HEK293 (cell line): ENCODE measurements at regions not wholly inside any gene's neighbourhood (a gene's known extent, or its start where the extent isn't known, plus 50 kb on each side); places are given as distances from the start of the nearest gene placed in this dataset.
A peak's percentile ranks its signal among the peaks of the same experiment; 100 is the strongest.

Source experiments
- CTCF ChIA-PET: fragments of 350-600 bp; formaldehyde crosslinking; extraction: SDS; loops from one replicate; lab custom pipeline; 2021; ENCODE audit warnings: antibody characterized with exemption; lab: Yijun Ruan, JAX
- POLR2A ChIA-PET: fragments of 300-600 bp; formaldehyde crosslinking; extraction: SDS; loops from one replicate; lab custom pipeline; 2020; ENCODE audit warnings: antibody characterized with exemption, inconsistent platforms; lab: Yijun Ruan, JAX
- H3K27ac ChIP-seq: fragments of 200-500 bp; sonication (Bioruptor generic); 2 replicates; pipeline ENCODE4 v1.5.1; 2014; ENCODE audit warnings: low read depth, low read length, control low read depth, inconsistent platforms; ENCODE audit errors: extremely low read depth
- H3K36me3 ChIP-seq, 2 experiments: fragments of 200-500 bp in 1 of 2; sonication (Bioruptor generic) in 1 of 2; 1 replicate in 1 of 2; 2 replicates in 1 of 2; pipeline ENCODE4 v1.5.1; 2014 to 2017; ENCODE audit warnings: inconsistent platforms in 2 of 2, low read length in 2 of 2; ENCODE audit not compliant: control insufficient read depth in 2 of 2, insufficient read depth in 1 of 2
- H3K4me1 ChIP-seq: fragments of 200-500 bp; sonication (Bioruptor generic); 2 replicates; pipeline ENCODE4 v1.5.1; 2014; ENCODE audit warnings: mild to moderate bottlenecking, low read length, inconsistent platforms; ENCODE audit not compliant: control insufficient read depth, insufficient read depth
- H3K4me3 ChIP-seq: 2 replicates; pipeline ENCODE4 v1.5.1; 2011; ENCODE audit warnings: low read depth, mild to moderate bottlenecking, control low read depth, low read length, moderate library complexity
- H3K9me3 ChIP-seq: fragments of 200-500 bp; sonication (Bioruptor generic); 2 replicates; pipeline ENCODE4 v1.5.1; 2014; ENCODE audit warnings: low read depth, low read length, inconsistent platforms; ENCODE audit not compliant: control insufficient read depth, insufficient read depth
- BCL6B ChIP-seq: fragments of 450-650 bp; formaldehyde crosslinking; IDR thresholded peaks from 2 replicates; pipeline ENCODE4 v1.5.1; 2017; ENCODE audit warnings: missing biosample characterization, missing genetic modification characterization
- EGR2 ChIP-seq: fragments of 450-650 bp; formaldehyde crosslinking; IDR thresholded peaks from 2 replicates; pipeline ENCODE4 v1.5.1; 2016; ENCODE audit warnings: low read depth, missing biosample characterization, missing genetic modification characterization
- GFI1B ChIP-seq: fragments of 450-650 bp; formaldehyde crosslinking; IDR thresholded peaks from 2 replicates; pipeline ENCODE4 v1.5.1; 2016; ENCODE audit warnings: missing biosample characterization, missing genetic modification characterization
- KLF1 ChIP-seq: fragments of 450-650 bp; formaldehyde crosslinking; IDR thresholded peaks from 2 replicates; pipeline ENCODE4 v1.5.1; 2016; ENCODE audit warnings: missing biosample characterization, missing genetic modification characterization
- KLF17 ChIP-seq: fragments of 450-650 bp; formaldehyde crosslinking; IDR thresholded peaks from 2 replicates; pipeline ENCODE4 v1.5.1; 2016; ENCODE audit warnings: missing biosample characterization, missing genetic modification characterization
- KLF8 ChIP-seq: fragments of 450-650 bp; formaldehyde crosslinking; IDR thresholded peaks from 2 replicates; pipeline ENCODE4 v1.5.1; 2016; ENCODE audit warnings: missing biosample characterization, missing genetic modification characterization
- KLF9 ChIP-seq: fragments of 450-650 bp; formaldehyde crosslinking; IDR thresholded peaks from 2 replicates; pipeline ENCODE4 v1.5.1; 2016; ENCODE audit warnings: missing biosample characterization, missing genetic modification characterization, low read depth
- PRDM10 ChIP-seq: fragments of 450-650 bp; formaldehyde crosslinking; IDR thresholded peaks from 2 replicates; pipeline ENCODE4 v1.5.1; 2016; ENCODE audit warnings: missing biosample characterization, missing genetic modification characterization
- SETDB1 ChIP-seq: IDR thresholded peaks from one replicate; pipeline ENCODE4 v1.6.1; 2017; ENCODE audit warnings: mild to moderate bottlenecking, low read length, moderate library complexity, mixed read lengths; ENCODE audit not compliant: insufficient read length
- ZFHX2 ChIP-seq: fragments of 450-650 bp; formaldehyde crosslinking; conservative IDR thresholded peaks from 2 replicates; pipeline ENCODE4 v1.5.1; 2016; ENCODE audit warnings: missing biosample characterization, missing genetic modification characterization
- ZNF175 ChIP-seq: fragments of 450-650 bp; formaldehyde crosslinking; IDR thresholded peaks from 2 replicates; pipeline ENCODE4 v1.5.1; 2016; ENCODE audit warnings: missing biosample characterization, missing genetic modification characterization
- ZNF18 ChIP-seq: fragments of 450-650 bp; formaldehyde crosslinking; IDR thresholded peaks from 2 replicates; pipeline ENCODE4 v1.5.1; 2016; ENCODE audit warnings: missing biosample characterization, missing genetic modification characterization
- ZNF23 ChIP-seq: fragments of 450-650 bp; formaldehyde crosslinking; IDR thresholded peaks from 2 replicates; pipeline ENCODE4 v1.5.1; 2016; ENCODE audit warnings: missing biosample characterization, missing genetic modification characterization, borderline replicate concordance
- ZNF354C ChIP-seq: fragments of 450-650 bp; formaldehyde crosslinking; IDR thresholded peaks from 2 replicates; pipeline ENCODE4 v1.5.1; 2016; ENCODE audit warnings: missing biosample characterization, missing genetic modification characterization, low read depth, borderline replicate concordance
- ZNF544 ChIP-seq: fragments of 450-650 bp; formaldehyde crosslinking; IDR thresholded peaks from 2 replicates; pipeline ENCODE4 v1.5.0; 2017; ENCODE audit warnings: missing biosample characterization, missing genetic modification characterization
- ZNF571 ChIP-seq: fragments of 450-650 bp; formaldehyde crosslinking; IDR thresholded peaks from 2 replicates; pipeline ENCODE4 v1.5.0; 2017; ENCODE audit warnings: missing biosample characterization, missing genetic modification characterization
- ZNF645 ChIP-seq: fragments of 450-650 bp; formaldehyde crosslinking; IDR thresholded peaks from 2 replicates; pipeline ENCODE4; 2016; ENCODE audit warnings: missing biosample characterization, missing genetic modification characterization
- ZNF747 ChIP-seq: fragments of 450-650 bp; formaldehyde crosslinking; IDR thresholded peaks from 2 replicates; pipeline ENCODE4 v1.5.1; 2016; ENCODE audit warnings: missing biosample characterization, missing genetic modification characterization

- TF ChIP-seq ZNF645 (tag by site-specific recombination) (no peak), GFI1B (tag by site-specific recombination) (no peak)
Measured at GRCh38 chr16:48936811-48937210, 326.8 kb upstream of the N4BP1 start (continued).

GRCh38 chr16:48932216-48932855, 322.4 kb upstream of the N4BP1 start:
- H3K4me1 ChIP-seq = no peaks in the 10 kb centered on the region
- no peak overlapping the region for H3K27ac ChIP-seq
- POLR2A ChIA-PET = no interaction called here
- TF ChIP-seq KLF9 (tag by site-specific recombination) (peak; percentile 67; the same call in 1 of the 2 replicates), EGR2 (peak; percentile 91), ZFHX2 (tag by site-specific recombination) (peak; percentile 85), ZNF175 (no peak), KLF8 (tag by site-specific recombination) (no peak)
- TF ChIP-seq, all 188 proteins: peak for 3
- Histone ChIP-seq H3K4me3 (no peak overlapping the region), H3K36me3 (no peaks in the 10 kb centered on the region), H3K9me3 (no peaks in the 10 kb centered on the region)
- CTCF ChIA-PET = no interaction called here

GRCh38 chr16:48930951-48931553, 321.1 kb upstream of the N4BP1 start:
- H3K27ac ChIP-seq = no peak overlapping the region
- TF ChIP-seq ZNF747 (tag by site-specific recombination) = no peak
- peak; percentile 48 for TF ChIP-seq KLF9 (tag by site-specific recombination)
- TF ChIP-seq EGR2 = peak; percentile 94
- no peak for TF ChIP-seq KLF1 (tag by site-specific recombination)
- 0 out of 2 replicates have a peak, but pooled peaks have one; percentile 29 for TF ChIP-seq ZNF18 (tag by site-specific recombination)
- peak; percentile 93 for TF ChIP-seq ZFHX2 (tag by site-specific recombination)
- no peaks in the 10 kb centered on the region for H3K4me1 ChIP-seq
- no peaks in the 10 kb centered on the region for H3K36me3 ChIP-seq
- H3K4me3 ChIP-seq = no peak overlapping the region
- ChIA-PET POLR2A (no interaction called here), CTCF (no interaction called here)
- no peaks in the 10 kb centered on the region for H3K9me3 ChIP-seq

- H3K9me3 ChIP-seq = no peaks in the 10 kb centered on the region
- POLR2A ChIA-PET = no interaction called here
- H3K36me3 ChIP-seq = no peaks in the 10 kb centered on the region
- no peaks in the 10 kb centered on the region for H3K4me1 ChIP-seq
- no peak overlapping the region for H3K4me3 ChIP-seq
- CTCF ChIA-PET = no interaction called here
- H3K27ac ChIP-seq = no peak overlapping the region
- TF ChIP-seq ZNF571 (tag by site-specific recombination) (no peak), PRDM10 (tag by site-specific recombination) (no peak), ZNF23 (tag by site-specific recombination) (no peak), ZNF354C (tag by site-specific recombination) (no peak), BCL6B (tag by site-specific recombination) (no peak), KLF17 (tag by site-specific recombination) (no peak), SETDB1 (no peak), ZNF544 (tag by site-specific recombination) (no peak)
Measured at GRCh38 chr16:48919791-48920190, 309.8 kb upstream of the N4BP1 start.
